Brain microvascular endothelial cell (primary cell): ENCODE measurements at regions not wholly inside any gene's neighbourhood (a gene's known extent, or its start where the extent isn't known, plus 50 kb on each side); places are given as distances from the start of the nearest gene placed in this dataset.

Experiments
- DNase-seq: peaks from one replicate; pipeline ENCODE4 v3.0.0-alpha.2; 2020
- H3K27ac ChIP-seq: fragments of 250-450 bp; sonication (Bioruptor Pico); 2 replicates; pipeline ENCODE4 v1.5.1; 2020; ENCODE audit warnings: mild to moderate bottlenecking, moderate library complexity
- H3K27me3 ChIP-seq: fragments of 250-450 bp; sonication (Bioruptor Pico); replicated peaks from 2 replicates; pipeline ENCODE4 v1.5.1; 2020; ENCODE audit warnings: mild to moderate bottlenecking
- H3K36me3 ChIP-seq: fragments of 250-450 bp; sonication (Bioruptor Pico); replicated peaks from 2 replicates; pipeline ENCODE4 v1.5.1; 2020; ENCODE audit warnings: mild to moderate bottlenecking
- H3K4me3 ChIP-seq: 2 replicates; pipeline ENCODE4 v1.5.1; 2011; ENCODE audit warnings: low read depth, mild to moderate bottlenecking, control low read depth, low read length, moderate library complexity
- in situ Hi-C: cut with HindIII; loops from 2 replicates; pipeline ENCODE4 v1.10.0; 2017; ENCODE audit warnings: low sequenced_read_pairs, low pct_ligation_motif_present
- TF ChIP-seq, protein P1 (sequence below): IDR thresholded peaks from 2 replicates; pipeline ENCODE4 v1.5.1; 2011; ENCODE audit warnings: low read depth, mild to moderate bottlenecking, moderate library complexity, low read length, control low read depth, inconsistent platforms; ENCODE audit errors: missing control alignments

DNA sequence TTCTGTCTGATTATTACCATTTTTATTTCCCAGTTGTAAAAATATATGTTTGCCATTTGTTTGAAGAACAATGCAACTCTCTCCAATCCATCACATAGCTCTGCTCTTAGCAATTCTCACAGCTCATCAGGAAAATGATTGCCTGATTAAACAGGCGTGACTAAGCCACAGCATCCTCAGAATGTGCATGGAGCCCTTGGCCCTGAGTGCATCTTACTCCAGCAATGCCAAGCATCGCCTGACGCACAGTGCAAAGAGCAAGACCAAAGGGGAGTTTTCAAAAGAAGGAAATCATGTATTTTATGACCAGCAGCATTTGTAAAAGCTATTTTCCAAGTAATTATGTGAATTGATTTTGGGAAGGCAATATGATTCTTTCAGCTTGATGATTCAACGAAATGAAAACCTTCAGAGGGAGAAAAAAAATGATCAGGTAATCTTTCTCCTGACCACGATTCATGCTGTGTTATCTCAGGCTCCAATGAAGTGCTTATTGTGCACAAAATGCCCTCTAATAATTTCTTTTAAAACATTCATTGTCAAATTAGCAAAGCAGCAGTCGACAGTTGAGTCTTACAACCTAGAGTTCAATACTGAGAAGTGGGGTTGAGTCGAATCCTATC, 138.0 kb upstream of the FAM9B start:
- in situ Hi-C loops = no loop called here
- H3K27ac ChIP-seq = no peak overlapping the region
- TF ChIP-seq, protein P1, sequence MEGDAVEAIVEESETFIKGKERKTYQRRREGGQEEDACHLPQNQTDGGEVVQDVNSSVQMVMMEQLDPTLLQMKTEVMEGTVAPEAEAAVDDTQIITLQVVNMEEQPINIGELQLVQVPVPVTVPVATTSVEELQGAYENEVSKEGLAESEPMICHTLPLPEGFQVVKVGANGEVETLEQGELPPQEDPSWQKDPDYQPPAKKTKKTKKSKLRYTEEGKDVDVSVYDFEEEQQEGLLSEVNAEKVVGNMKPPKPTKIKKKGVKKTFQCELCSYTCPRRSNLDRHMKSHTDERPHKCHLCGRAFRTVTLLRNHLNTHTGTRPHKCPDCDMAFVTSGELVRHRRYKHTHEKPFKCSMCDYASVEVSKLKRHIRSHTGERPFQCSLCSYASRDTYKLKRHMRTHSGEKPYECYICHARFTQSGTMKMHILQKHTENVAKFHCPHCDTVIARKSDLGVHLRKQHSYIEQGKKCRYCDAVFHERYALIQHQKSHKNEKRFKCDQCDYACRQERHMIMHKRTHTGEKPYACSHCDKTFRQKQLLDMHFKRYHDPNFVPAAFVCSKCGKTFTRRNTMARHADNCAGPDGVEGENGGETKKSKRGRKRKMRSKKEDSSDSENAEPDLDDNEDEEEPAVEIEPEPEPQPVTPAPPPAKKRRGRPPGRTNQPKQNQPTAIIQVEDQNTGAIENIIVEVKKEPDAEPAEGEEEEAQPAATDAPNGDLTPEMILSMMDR = no peak
- no peaks in the 10 kb centered on the region for H3K36me3 ChIP-seq
- DNase-seq = no peak
- no peaks in the 10 kb centered on the region for H3K27me3 ChIP-seq
- no peak overlapping the region for H3K4me3 ChIP-seq

DNA sequence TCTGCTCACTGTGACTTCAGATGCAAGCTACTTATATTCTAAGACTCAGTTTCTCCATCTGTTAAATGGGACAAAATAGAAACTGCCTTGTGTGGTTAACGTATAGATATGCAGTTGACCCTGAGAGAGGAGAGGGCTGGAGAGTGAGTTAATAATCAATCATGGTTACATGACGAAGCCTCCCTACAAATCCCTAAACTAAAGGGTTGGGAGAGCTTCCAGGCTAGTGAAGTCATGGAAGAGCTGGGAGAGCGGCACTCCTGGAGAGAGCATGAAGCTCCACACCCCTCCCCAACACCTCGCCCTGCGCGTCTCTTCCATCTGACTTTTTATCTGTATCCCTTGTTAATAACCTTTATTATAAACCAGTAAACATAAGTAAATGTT, 138.5 kb upstream of the FAM9B start:
- no peak for DNase-seq
- Histone ChIP-seq H3K27ac (no peak overlapping the region), H3K27me3 (no peaks in the 10 kb centered on the region), H3K4me3 (no peak overlapping the region), H3K36me3 (no peaks in the 10 kb centered on the region)
- in situ Hi-C loops = no loop called here
- TF ChIP-seq, protein P1 = no peak

DNA sequence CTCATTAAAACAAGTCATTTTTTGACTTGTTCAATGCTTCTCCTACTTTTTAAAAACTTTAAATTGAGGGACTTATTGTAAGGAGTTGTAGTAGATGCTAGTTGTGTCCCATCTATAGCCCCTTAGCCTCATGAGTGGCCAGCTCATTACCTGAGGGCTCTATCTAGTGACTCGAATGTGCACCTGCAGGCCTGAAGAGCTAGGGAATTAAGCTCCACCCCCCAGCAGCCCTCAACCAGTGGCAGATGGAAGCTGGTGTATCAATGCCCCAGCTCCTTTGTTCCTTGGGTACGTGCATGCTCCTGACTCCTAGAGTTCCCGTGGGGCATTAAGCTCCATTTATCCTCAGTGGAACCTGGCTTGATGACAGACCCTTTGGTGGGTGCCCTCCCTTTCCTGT, 146.7 kb upstream of the FAM9B start:
- TF ChIP-seq, protein P1 = no peak
- in situ Hi-C loops = no loop called here
- Histone ChIP-seq H3K36me3 (no peaks in the 10 kb centered on the region), H3K27ac (no peak overlapping the region), H3K4me3 (no peak overlapping the region), H3K27me3 (no peaks in the 10 kb centered on the region)
- DNase-seq = no peak

DNA sequence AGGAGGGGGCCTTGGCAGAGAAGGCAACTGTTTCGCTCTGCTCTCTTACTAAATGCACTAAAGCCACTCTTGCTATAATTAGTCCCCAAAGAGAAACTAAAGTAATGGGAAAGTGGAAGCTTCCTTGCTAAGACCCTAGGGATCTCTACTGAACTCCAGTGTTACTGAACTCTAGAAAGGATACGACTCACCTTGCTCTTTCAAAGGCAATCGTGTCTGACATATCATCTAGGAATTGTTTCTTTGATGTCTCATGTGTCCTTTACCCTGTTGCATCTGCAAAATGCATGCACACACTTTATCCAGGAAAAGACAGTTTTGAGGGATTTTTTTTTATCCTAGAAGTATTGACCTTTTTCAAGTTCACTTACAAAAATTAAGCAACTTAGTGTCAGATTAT, 148.1 kb upstream of the FAM9B start:
- DNase-seq = no peak
- Histone ChIP-seq H3K4me3 (no peak overlapping the region), H3K27me3 (no peaks in the 10 kb centered on the region), H3K36me3 (no peaks in the 10 kb centered on the region), H3K27ac (no peak overlapping the region)
- in situ Hi-C loops = no loop called here
- TF ChIP-seq, protein P1 = no peak

DNA sequence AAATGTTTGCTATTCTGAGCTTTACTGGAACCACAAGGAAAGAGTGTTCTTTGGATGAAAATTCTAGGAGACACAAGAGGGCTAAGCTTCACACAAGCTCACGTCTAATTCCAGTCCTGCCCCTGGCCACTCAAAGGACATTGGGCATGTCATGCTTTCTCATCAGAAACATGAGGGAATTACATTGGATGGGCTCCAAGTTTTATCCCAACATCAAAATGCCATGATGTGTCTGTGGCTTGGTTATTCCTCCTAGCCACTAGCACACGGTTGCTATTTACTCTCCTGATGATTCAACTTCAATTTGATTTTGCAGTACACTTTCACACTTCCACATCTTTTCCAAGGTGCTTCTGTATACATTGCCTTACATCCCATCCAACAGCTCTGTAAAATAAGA, 149.6 kb upstream of the FAM9B start:
- TF ChIP-seq, protein P1 = no peak

DNA sequence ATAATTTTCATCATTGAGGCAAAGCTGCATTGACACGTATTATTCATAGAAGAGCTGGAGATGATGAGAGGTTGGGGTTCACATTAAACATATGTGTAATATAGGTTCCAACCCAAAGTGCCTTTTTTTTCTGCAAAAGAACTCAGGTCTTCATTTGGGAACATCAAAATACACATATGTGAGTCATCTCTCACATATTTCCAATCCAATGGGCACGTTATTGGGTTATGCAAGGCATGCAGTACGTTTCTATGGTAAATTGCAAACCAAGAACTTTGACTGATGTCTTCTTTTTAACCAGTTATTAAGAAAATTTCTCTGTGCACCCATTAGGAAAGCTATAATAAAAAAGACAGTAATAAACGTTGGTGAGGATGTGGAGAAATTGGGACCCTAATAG, 150.3 kb upstream of the FAM9B start:
- TF ChIP-seq, protein P1 = no peak
- DNase-seq = no peak
- Histone ChIP-seq H3K36me3 (no peaks in the 10 kb centered on the region), H3K4me3 (no peak overlapping the region), H3K27me3 (no peaks in the 10 kb centered on the region), H3K27ac (no peak overlapping the region)
- in situ Hi-C loops = no loop called here

More for the DNA sequence above, 149.6 kb upstream of the FAM9B start:
- in situ Hi-C loops = no loop called here
- Histone ChIP-seq H3K27ac (no peak overlapping the region), H3K27me3 (no peaks in the 10 kb centered on the region), H3K36me3 (no peaks in the 10 kb centered on the region), H3K4me3 (no peak overlapping the region)
- DNase-seq = no peak
